DOHH2 (cell line): ENCODE measurements at regions not wholly inside any gene's neighbourhood (a gene's known extent, or its start where the extent isn't known, plus 50 kb on each side); places are given as distances from the start of the nearest gene placed in this dataset.

Source experiments
- H3F3A ChIP-seq: fragments of 200-600 bp; sonication (generic), shearing (Covaris generic); 2 replicates; pipeline ENCODE4 v1.6.0; 2016; ENCODE audit warnings: antibody characterized with exemption, mild to moderate bottlenecking; ENCODE audit not compliant: control insufficient read depth, insufficient read depth
- H3K27ac ChIP-seq: fragments of 200-600 bp; sonication (generic); 2 replicates; pipeline ENCODE4 v1.5.1; 2014; ENCODE audit warnings: low read depth, mild to moderate bottlenecking, low read length, moderate library complexity
- H3K27me3 ChIP-seq: fragments of 200-600 bp; sonication (generic); 2 replicates; pipeline ENCODE4 v1.6.1; 2014; ENCODE audit warnings: mild to moderate bottlenecking, low read length, mixed read lengths; ENCODE audit not compliant: control insufficient read depth
- H3K36me3 ChIP-seq: fragments of 200-600 bp; sonication (generic); 2 replicates; pipeline ENCODE4 v1.6.1; 2014; ENCODE audit warnings: mild to moderate bottlenecking, low read length, moderate library complexity, mixed read lengths; ENCODE audit not compliant: control insufficient read depth
- H3K4me1 ChIP-seq: fragments of 200-600 bp; sonication (generic); 2 replicates; pipeline ENCODE4 v1.6.1; 2014; ENCODE audit warnings: mild to moderate bottlenecking, low read length, mixed read lengths; ENCODE audit not compliant: control insufficient read depth
- H3K4me2 ChIP-seq: fragments of 200-600 bp; sonication (generic); 2 replicates; pipeline ENCODE4 v1.6.0; 2014; ENCODE audit warnings: mild to moderate bottlenecking, low read length, moderate library complexity
- H3K4me3 ChIP-seq: fragments of 200-600 bp; sonication (generic); 2 replicates; pipeline ENCODE4 v1.5.1; 2014; ENCODE audit warnings: mild to moderate bottlenecking, low read length, mixed read lengths
- H3K79me2 ChIP-seq: fragments of 200-600 bp; sonication (generic); 2 replicates; pipeline ENCODE4 v1.6.1; 2014; ENCODE audit warnings: mild to moderate bottlenecking, low read length, mixed read lengths; ENCODE audit not compliant: control insufficient read depth
- H3K9me2 ChIP-seq: fragments of 200-600 bp; sonication (generic); replicated peaks from 2 replicates; pipeline ENCODE4 v1.6.1; 2014; ENCODE audit warnings: mild to moderate bottlenecking, low read length, mixed read lengths; ENCODE audit not compliant: control insufficient read depth
- H3K9me3 ChIP-seq: fragments of 200-600 bp; sonication (generic); 2 replicates; pipeline ENCODE4 v1.6.1; 2014; ENCODE audit warnings: antibody characterized with exemption, low read length, mixed read lengths; ENCODE audit not compliant: control insufficient read depth, insufficient read depth
- H4K20me1 ChIP-seq: fragments of 200-600 bp; sonication (generic); 2 replicates; pipeline ENCODE4 v1.6.0; 2014; ENCODE audit warnings: low read depth, mild to moderate bottlenecking, antibody characterized with exemption, low read length, moderate library complexity; ENCODE audit not compliant: control insufficient read depth, insufficient read depth
- CTCF ChIP-seq: fragments of 200-600 bp; sonication (generic); IDR thresholded peaks from one replicate; pipeline ENCODE4 v1.5.1; 2014; ENCODE audit warnings: antibody characterized with exemption, mild to moderate bottlenecking, low read depth, low read length; ENCODE audit not compliant: poor library complexity, severe bottlenecking
- EZH2phosphoT487 ChIP-seq: fragments of 200-600 bp; sonication (generic); IDR thresholded peaks from 2 replicates; pipeline ENCODE4 v1.6.1; 2017; ENCODE audit warnings: borderline replicate concordance, mild to moderate bottlenecking, antibody characterized with exemption, low read length, moderate library complexity, mixed read lengths

GRCh38 chr1:59156526-59157199 lies 140.2 kb upstream of the FGGY start:
- TF ChIP-seq EZH2phosphoT487: no peak
- TF ChIP-seq CTCF: no peak
- Histone ChIP-seq H3K4me1 (no peaks in the 10 kb centered on the region), H3K27ac (no peak overlapping the region), H3K4me2 (no peak overlapping the region), H3K9me2 (no peaks in the 10 kb centered on the region), H3K9me3 (peaks cover 11% of the 10 kb centered on the region; the same call in 1 of the 2 replicates), H3K4me3 (no peak overlapping the region), H4K20me1 (no peaks in the 10 kb centered on the region), H3K36me3 (no peaks in the 10 kb centered on the region), H3K27me3 (no peaks in the 10 kb centered on the region), H3F3A (no peaks in the 10 kb centered on the region), H3K79me2 (no peaks in the 10 kb centered on the region)

DNA sequence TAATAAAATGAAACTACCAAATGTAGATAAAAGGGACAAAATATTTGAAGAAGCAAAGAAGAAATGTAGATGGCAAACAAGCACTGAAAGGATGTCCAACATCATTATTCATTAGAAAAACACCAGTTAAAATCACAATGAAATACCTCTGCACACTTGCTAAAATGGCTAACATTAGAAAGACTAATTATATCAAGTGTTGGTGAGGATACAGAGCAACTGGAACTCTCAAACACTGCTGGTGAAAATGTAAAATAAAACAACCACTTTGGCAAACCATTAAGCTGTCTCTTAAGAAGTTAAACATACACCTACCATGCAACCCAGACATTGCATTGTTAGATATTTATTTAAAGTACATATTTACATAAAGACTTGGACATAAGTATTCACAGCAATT lies 138.6 kb upstream of the FGGY start:
- H3K27me3 ChIP-seq: no peaks in the 10 kb centered on the region
- H3K9me2 ChIP-seq: no peaks in the 10 kb centered on the region
- no peaks in the 10 kb centered on the region for H4K20me1 ChIP-seq
- H3K36me3 ChIP-seq: no peaks in the 10 kb centered on the region
- no peak overlapping the region for H3K4me3 ChIP-seq
- no peaks in the 10 kb centered on the region for H3K4me1 ChIP-seq
- H3K27ac ChIP-seq: no peak overlapping the region
- peaks cover 11% of the 10 kb centered on the region; the same call in 1 of the 2 replicates for H3K9me3 ChIP-seq
- no peak overlapping the region for H3K4me2 ChIP-seq
- TF ChIP-seq EZH2phosphoT487 (no peak), CTCF (no peak)
- no peaks in the 10 kb centered on the region for H3F3A ChIP-seq
- no peaks in the 10 kb centered on the region for H3K79me2 ChIP-seq

GRCh38 chr1:59159557-59160203 lies 137.2 kb upstream of the FGGY start:
- Histone ChIP-seq H3K9me3 (peaks cover 11% of the 10 kb centered on the region; the same call in 1 of the 2 replicates), H3K79me2 (no peaks in the 10 kb centered on the region), H3K27me3 (no peaks in the 10 kb centered on the region), H3K9me2 (no peaks in the 10 kb centered on the region), H3K36me3 (no peaks in the 10 kb centered on the region), H4K20me1 (no peaks in the 10 kb centered on the region), H3K4me3 (no peak overlapping the region), H3K4me2 (no peak overlapping the region), H3K27ac (no peak overlapping the region), H3F3A (no peaks in the 10 kb centered on the region), H3K4me1 (no peaks in the 10 kb centered on the region)
- TF ChIP-seq CTCF: no peak
- no peak for TF ChIP-seq EZH2phosphoT487
